ENCODE measurements at regions not wholly inside any gene's neighbourhood (a gene's known extent, or its start where the extent isn't known, plus 50 kb on each side); places are given as distances from the start of the nearest gene placed in this dataset.

- DNase-seq = no peak
These were observed 77.3 kb downstream of the EMP1 start for GRCh38 chr12:13273850-13274249.

DNA sequence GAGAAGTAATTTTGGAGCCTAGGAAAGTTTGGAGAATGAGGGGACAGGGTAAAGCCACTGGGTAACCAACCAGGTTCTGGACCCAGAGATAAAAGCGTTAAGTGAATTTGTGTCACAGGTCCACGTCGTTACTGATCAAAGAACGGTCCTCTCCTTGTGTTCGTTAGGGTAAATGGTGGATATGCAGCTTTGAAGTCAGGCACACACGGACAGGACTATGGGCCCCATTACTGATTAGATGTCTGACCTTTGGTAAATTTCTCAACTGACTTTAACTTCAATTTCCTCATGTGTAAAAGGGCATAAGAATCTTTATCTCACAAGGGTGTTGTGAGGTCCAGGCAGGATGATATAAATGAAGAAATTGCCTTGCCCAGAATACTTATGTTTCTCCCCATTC, 76.6 kb downstream of the EMP1 start:
- DNase-seq = no peak

- no peak for DNase-seq
These were observed 74.3 kb downstream of the EMP1 start for GRCh38 chr12:13270817-13271216.

All from eye (tissue), 1 donor.